ENCODE measurements at regions not wholly inside any gene's neighbourhood (a gene's known extent, or its start where the extent isn't known, plus 50 kb on each side); places are given as distances from the start of the nearest gene placed in this dataset.

- DNase-seq, result no peak
These were observed 92.8 kb upstream of the SASH1 start for GRCh38 chr6:148249679-148250375.

- peak; percentile 33 for DNase-seq
These were observed 91.5 kb upstream of the SASH1 start for GRCh38 chr6:148250975-148251685.

- no peak for DNase-seq
These were observed 90.7 kb upstream of the SASH1 start for GRCh38 chr6:148251891-148252290.

- no peak for DNase-seq
These were observed 84.8 kb upstream of the SASH1 start for GRCh38 chr6:148257810-148258209.

GRCh38 chr6:148258868-148259267, 83.8 kb upstream of the SASH1 start:
- DNase-seq, result no peak

GRCh38 chr6:148261470-148261869, 81.2 kb upstream of the SASH1 start:
- DNase-seq, result no peak

- no peak for DNase-seq
These were observed 79.6 kb upstream of the SASH1 start for GRCh38 chr6:148263010-148263409.

GRCh38 chr6:148263961-148264360, 78.7 kb upstream of the SASH1 start:
- DNase-seq, result no peak

- no peak for DNase-seq
These were observed 77.6 kb upstream of the SASH1 start for GRCh38 chr6:148265054-148265453.

- DNase-seq, result no peak
These were observed 73.3 kb upstream of the SASH1 start for GRCh38 chr6:148269386-148269785.

GRCh38 chr6:148271711-148272439, 70.8 kb upstream of the SASH1 start:
- no peak for DNase-seq

- DNase-seq, result no peak
These were observed 70.0 kb upstream of the SASH1 start for GRCh38 chr6:148272597-148272996.

GRCh38 chr6:148273962-148274752, 68.5 kb upstream of the SASH1 start:
- no peak for DNase-seq

- no peak for DNase-seq
These were observed 67.8 kb upstream of the SASH1 start for GRCh38 chr6:148274809-148275208.

GRCh38 chr6:148285205-148285604, 57.4 kb upstream of the SASH1 start:
- no peak for DNase-seq

- no peak for DNase-seq
These were observed 56.1 kb upstream of the SASH1 start for GRCh38 chr6:148286563-148286962.

- DNase-seq, result no peak
These were observed 54.9 kb upstream of the SASH1 start for GRCh38 chr6:148287623-148288333.

GRCh38 chr6:148288541-148288940, 54.1 kb upstream of the SASH1 start:
- no peak for DNase-seq

GRCh38 chr6:148289153-148289552, 53.5 kb upstream of the SASH1 start:
- no peak for DNase-seq

- no peak for DNase-seq
These were observed 50.8 kb upstream of the SASH1 start for GRCh38 chr6:148291876-148292275.
